Upper lobe of left lung (tissue), 4 donors: ENCODE measurements at regions not wholly inside any gene's neighbourhood (a gene's known extent, or its start where the extent isn't known, plus 50 kb on each side); places are given as distances from the start of the nearest gene placed in this dataset.

ENCODE experiments used
- EP300 ChIP-seq, 4 donors: sonication (generic); formaldehyde crosslinking; IDR thresholded peaks; one replicate each; pipeline ENCODE4 v1.5.1; 2017; ENCODE audit warnings: antibody characterized with exemption in 4 of 4, control low read depth in 2 of 4
- POLR2A ChIP-seq, 4 donors: fragments of 450-650 bp; IDR thresholded peaks; one replicate each; pipeline ENCODE4 v1.5.1; 2016 to 2017; ENCODE audit warnings: antibody characterized with exemption in 4 of 4, mild to moderate bottlenecking in 2 of 4
- POLR2AphosphoS5 ChIP-seq, 2 donors: sonication (generic); formaldehyde crosslinking; IDR thresholded peaks; one replicate each; pipeline ENCODE4 v1.5.1; 2017; ENCODE audit warnings: antibody characterized with exemption in 2 of 2
- TF ChIP-seq, protein P1 (sequence below), 6 experiments: fragments of 450-650 bp in 4 of 6; fragments of 200-600 bp in 2 of 6; sonication (generic) in 2 of 6; IDR thresholded peaks; one replicate each; pipeline ENCODE4 v1.5.1; 2016 to 2019; ENCODE audit warnings: antibody characterized with exemption in 6 of 6

- TF ChIP-seq POLR2A (IDR thresholded peaks at IDR 0.05): no peak
- no peak for TF ChIP-seq POLR2AphosphoS5 (IDR thresholded peaks at IDR 0.05)
- TF ChIP-seq, protein P1, sequence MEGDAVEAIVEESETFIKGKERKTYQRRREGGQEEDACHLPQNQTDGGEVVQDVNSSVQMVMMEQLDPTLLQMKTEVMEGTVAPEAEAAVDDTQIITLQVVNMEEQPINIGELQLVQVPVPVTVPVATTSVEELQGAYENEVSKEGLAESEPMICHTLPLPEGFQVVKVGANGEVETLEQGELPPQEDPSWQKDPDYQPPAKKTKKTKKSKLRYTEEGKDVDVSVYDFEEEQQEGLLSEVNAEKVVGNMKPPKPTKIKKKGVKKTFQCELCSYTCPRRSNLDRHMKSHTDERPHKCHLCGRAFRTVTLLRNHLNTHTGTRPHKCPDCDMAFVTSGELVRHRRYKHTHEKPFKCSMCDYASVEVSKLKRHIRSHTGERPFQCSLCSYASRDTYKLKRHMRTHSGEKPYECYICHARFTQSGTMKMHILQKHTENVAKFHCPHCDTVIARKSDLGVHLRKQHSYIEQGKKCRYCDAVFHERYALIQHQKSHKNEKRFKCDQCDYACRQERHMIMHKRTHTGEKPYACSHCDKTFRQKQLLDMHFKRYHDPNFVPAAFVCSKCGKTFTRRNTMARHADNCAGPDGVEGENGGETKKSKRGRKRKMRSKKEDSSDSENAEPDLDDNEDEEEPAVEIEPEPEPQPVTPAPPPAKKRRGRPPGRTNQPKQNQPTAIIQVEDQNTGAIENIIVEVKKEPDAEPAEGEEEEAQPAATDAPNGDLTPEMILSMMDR (IDR thresholded peaks at IDR 0.05): no peak
- TF ChIP-seq EP300 (IDR thresholded peaks at IDR 0.05): no peak
These were observed 185.0 kb downstream of the ADAMTS15 start for GRCh38 chr11:130633466-130633865.
